ENCODE measurements at regions not wholly inside any gene's neighbourhood (a gene's known extent, or its start where the extent isn't known, plus 50 kb on each side); places are given as distances from the start of the nearest gene placed in this dataset.

DNA sequence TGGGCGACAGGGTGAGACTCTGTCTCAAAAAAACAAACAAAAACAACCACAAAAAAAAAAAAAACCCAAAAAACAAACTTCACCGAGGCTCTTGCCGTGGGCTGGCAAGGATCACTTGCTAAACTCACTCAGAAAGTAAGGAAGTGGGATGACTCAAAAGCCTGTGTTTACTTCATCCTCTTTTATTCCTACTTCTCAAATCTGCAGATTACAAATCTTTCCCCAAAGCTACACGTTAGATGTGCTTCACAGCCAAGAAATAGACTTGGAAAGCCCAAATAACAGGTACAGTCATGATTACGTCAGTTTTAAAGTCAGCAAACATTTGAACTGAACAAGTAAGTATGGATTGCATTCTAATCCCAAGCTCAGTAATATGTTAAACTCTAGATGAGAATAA lies 359.3 kb downstream of the ADGRL2 start:
- TF ChIP-seq CTCF (IDR thresholded peaks at IDR 0.05), result no peak
- no peak for TF ChIP-seq POLR2A (IDR thresholded peaks at IDR 0.05)

Measured in right lobe of liver (tissue), 4 donors.